Left lung (tissue), 4 donors: ENCODE measurements at regions not wholly inside any gene's neighbourhood (a gene's known extent, or its start where the extent isn't known, plus 50 kb on each side); places are given as distances from the start of the nearest gene placed in this dataset.

Experiments used
- ATAC-seq: fragments of 200-7000 bp; cut with Tn5 transposase; one replicate; pipeline ENCODE4 v1.9.1; 2020; ENCODE audit warnings: moderate library complexity
- DNase-seq, 4 donors: peaks; one replicate each; pipeline ENCODE4 v3.0.0-alpha.2; 2013 to 2020
- H3K27ac ChIP-seq, 2 donors: fragments of 200-600 bp; sonication (generic) in 1 of 2; one replicate each; pipeline versions ENCODE4 v1.5.0 to v1.8.0; 2020 to 2021
- H3K27me3 ChIP-seq, 2 donors: fragments of 200-600 bp; sonication (generic) in 1 of 2; one replicate each; pipeline versions ENCODE4 v1.5.0 to v1.8.0; 2020 to 2021
- H3K36me3 ChIP-seq, 2 donors: fragments of 200-600 bp; sonication (generic) in 1 of 2; one replicate each; pipeline versions ENCODE4 v1.5.0 to v1.8.0; 2020 to 2021
- H3K4me1 ChIP-seq, 2 donors: fragments of 200-600 bp; one replicate each; pipeline ENCODE4 v1.8.0; 2021
- H3K4me3 ChIP-seq, 2 donors: fragments of 200-600 bp; sonication (generic) in 1 of 2; one replicate each; pipeline versions ENCODE4 v1.5.0 to v1.8.0; 2020 to 2021; ENCODE audit warnings: mild to moderate bottlenecking in 1 of 2
- H3K9me3 ChIP-seq, 2 donors: fragments of 200-600 bp; sonication (generic) in 1 of 2; one replicate each; pipeline versions ENCODE4 v1.5.0 to v1.8.0; 2020 to 2021
- intact Hi-C, 2 donors: fragments of 100-400 bp; cut with DNase I; formaldehyde crosslinking; loops; one replicate each; pipeline versions ENCODE4 v1.11.2 to v1.14.2; 2022
- TF ChIP-seq, protein P1 (sequence below), 2 donors: fragments of 200-600 bp; sonication (generic) in 1 of 2; IDR thresholded peaks; one replicate each; pipeline versions ENCODE4 v1.5.0 to v1.8.0; 2021; ENCODE audit warnings: antibody characterized with exemption in 2 of 2
- donor health status: DM: no; HTN: yes; CAD: no.
- donor health status: DM: no; HTN: no; CAD: no.

DNA sequence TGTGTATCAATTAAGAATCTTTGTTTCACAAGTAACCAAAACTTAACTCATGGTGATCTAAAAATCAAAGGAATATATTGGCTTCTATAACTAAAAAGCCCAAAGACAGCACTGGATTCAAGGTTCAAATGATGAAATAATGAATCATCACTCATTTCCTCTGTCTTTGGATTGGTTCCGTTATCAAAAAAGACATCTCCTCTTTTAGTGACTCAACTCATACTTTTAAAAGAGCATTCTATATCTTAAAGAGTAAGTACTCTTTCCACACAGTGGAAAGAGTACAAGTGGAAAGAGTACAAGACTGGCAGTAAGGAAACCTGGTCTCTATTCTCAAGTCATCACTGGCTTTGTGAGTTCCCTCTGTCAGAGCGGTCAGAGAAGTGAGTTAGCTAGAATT, 141.4 kb upstream of the NMUR2 start:
- ATAC-seq (no peak), DNase-seq (no peak)
- Histone ChIP-seq H3K36me3 (no peaks in the 10 kb centered on the region), H3K27me3 (peaks cover 0 to 4% of the 10 kb centered on the region in 2 donors), H3K4me1 (no peaks in the 10 kb centered on the region), H3K4me3 (no peak overlapping the region), H3K27ac (no peak overlapping the region), H3K9me3 (no peaks in the 10 kb centered on the region)
- intact Hi-C loops = no loop called here
- TF ChIP-seq, protein P1, sequence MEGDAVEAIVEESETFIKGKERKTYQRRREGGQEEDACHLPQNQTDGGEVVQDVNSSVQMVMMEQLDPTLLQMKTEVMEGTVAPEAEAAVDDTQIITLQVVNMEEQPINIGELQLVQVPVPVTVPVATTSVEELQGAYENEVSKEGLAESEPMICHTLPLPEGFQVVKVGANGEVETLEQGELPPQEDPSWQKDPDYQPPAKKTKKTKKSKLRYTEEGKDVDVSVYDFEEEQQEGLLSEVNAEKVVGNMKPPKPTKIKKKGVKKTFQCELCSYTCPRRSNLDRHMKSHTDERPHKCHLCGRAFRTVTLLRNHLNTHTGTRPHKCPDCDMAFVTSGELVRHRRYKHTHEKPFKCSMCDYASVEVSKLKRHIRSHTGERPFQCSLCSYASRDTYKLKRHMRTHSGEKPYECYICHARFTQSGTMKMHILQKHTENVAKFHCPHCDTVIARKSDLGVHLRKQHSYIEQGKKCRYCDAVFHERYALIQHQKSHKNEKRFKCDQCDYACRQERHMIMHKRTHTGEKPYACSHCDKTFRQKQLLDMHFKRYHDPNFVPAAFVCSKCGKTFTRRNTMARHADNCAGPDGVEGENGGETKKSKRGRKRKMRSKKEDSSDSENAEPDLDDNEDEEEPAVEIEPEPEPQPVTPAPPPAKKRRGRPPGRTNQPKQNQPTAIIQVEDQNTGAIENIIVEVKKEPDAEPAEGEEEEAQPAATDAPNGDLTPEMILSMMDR (IDR thresholded peaks at IDR 0.05) = no peak

- ATAC-seq (no peak), DNase-seq (no peak)
- Histone ChIP-seq H3K4me1 (no peaks in the 10 kb centered on the region), H3K9me3 (no peaks in the 10 kb centered on the region), H3K4me3 (no peak overlapping the region), H3K27ac (no peak overlapping the region), H3K36me3 (no peaks in the 10 kb centered on the region), H3K27me3 (no peaks in the 10 kb centered on the region)
- intact Hi-C loops = no loop called here
- TF ChIP-seq, protein P1 (IDR thresholded peaks at IDR 0.05) = no peak
These were observed 142.1 kb upstream of the NMUR2 start for GRCh38 chr5:152547202-152547601.

DNA sequence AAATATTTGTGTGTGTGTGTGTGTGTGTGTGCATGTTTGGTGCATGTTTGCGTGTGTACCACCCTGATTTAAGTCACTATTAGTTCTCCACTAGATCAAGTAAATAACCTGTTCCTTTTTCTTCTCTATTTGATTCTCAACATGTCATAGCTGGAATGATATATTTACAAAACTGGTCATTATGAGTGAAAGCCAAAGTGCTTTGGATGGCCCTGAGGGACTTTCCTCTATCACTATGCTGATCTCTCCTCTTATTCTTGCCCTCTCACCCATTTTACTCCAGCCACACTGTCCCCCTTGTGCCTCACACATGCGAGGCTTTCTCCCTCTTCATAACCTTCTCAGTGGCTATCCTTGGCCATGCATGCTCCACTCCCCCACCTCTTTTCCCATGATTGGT, 144.6 kb upstream of the NMUR2 start:
- H3K4me3 ChIP-seq = no peak overlapping the region
- DNase-seq (no peak), ATAC-seq (no peak)
- H3K36me3 ChIP-seq = no peaks in the 10 kb centered on the region
- TF ChIP-seq, protein P1 (IDR thresholded peaks at IDR 0.05) = no peak
- no peaks in the 10 kb centered on the region for H3K4me1 ChIP-seq
- intact Hi-C loops = loop anchor here in 1 of 2 donors (10.0 kb wide), 1 partner anchor 595 kb away; no protein-coding TSS in a partner anchor
- no peaks in the 10 kb centered on the region for H3K27me3 ChIP-seq
- H3K27ac ChIP-seq = no peak overlapping the region
- no peaks in the 10 kb centered on the region for H3K9me3 ChIP-seq

GRCh38 chr5:152551061-152551460, 146.0 kb upstream of the NMUR2 start:
- Histone ChIP-seq H3K27me3 (no peaks in the 10 kb centered on the region), H3K4me3 (no peak overlapping the region), H3K36me3 (no peaks in the 10 kb centered on the region), H3K4me1 (no peaks in the 10 kb centered on the region), H3K9me3 (no peaks in the 10 kb centered on the region), H3K27ac (no peak overlapping the region)
- DNase-seq (no peak), ATAC-seq (no peak)
- intact Hi-C loops = loop anchor here in 1 of 2 donors (10.0 kb wide), 1 partner anchor 594 kb away; no protein-coding TSS in a partner anchor
- TF ChIP-seq, protein P1 (IDR thresholded peaks at IDR 0.05) = no peak

DNA sequence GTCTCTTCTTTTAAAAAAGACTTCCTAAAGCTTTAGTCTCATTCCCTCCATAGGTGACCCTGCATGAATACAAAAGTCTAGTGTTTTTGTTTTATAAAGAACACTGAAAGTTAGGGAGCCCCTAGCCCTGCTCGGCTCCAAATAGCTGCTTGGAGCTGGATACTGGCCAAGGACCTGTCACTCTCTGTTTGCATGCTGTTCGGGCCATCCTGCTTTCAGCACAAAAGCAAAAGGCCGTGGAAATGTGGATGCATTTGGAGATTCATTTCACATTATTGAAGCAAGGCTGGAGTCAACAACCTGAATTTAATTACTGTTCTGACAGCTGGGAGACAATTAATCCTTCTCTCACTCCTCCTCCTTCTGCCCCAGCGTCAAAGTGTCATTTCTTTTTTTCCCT, 151.7 kb upstream of the NMUR2 start:
- intact Hi-C loops = loop anchor here in 1 of 2 donors (10.0 kb wide), 1 partner anchor 588 kb away; no protein-coding TSS in a partner anchor
- no peaks in the 10 kb centered on the region for H3K36me3 ChIP-seq
- ATAC-seq = no peak
- no peaks in the 10 kb centered on the region for H3K27me3 ChIP-seq
- no peak overlapping the region for H3K4me3 ChIP-seq
- H3K9me3 ChIP-seq = no peaks in the 10 kb centered on the region
- TF ChIP-seq, protein P1 (IDR thresholded peaks at IDR 0.05) = no peak
- DNase-seq = no peak
- no peaks in the 10 kb centered on the region for H3K4me1 ChIP-seq
- H3K27ac ChIP-seq = no peak overlapping the region
